HepG2 (cell line): ENCODE measurements at regions not wholly inside any gene's neighbourhood (a gene's known extent, or its start where the extent isn't known, plus 50 kb on each side); places are given as distances from the start of the nearest gene placed in this dataset.

Source experiments
- ATAC-seq: fragments of 200-7000 bp; cut with Tn5 transposase; 3 replicates; pipeline ENCODE4 v1.9.1; 2020; ENCODE audit warnings: mild to moderate bottlenecking, moderate library complexity
- BruUV-seq: library from RNA; stranded (reverse); fragments of 400-500 nt; replicated peaks from 2 replicates; lab custom pipeline; 2021; lab: Mats Ljungman, UMichigan
- CTCF ChIA-PET: fragments of 300-600 bp; formaldehyde crosslinking; extraction: SDS; loops from one replicate; lab custom pipeline; 2021; ENCODE audit warnings: low total read pairs, inconsistent platforms, low intra/inter-chr PET ratio; lab: Yijun Ruan, JAX
- POLR2A ChIA-PET: fragments of 350-600 bp; sonication (Branson Sonifier 250); formaldehyde crosslinking; loops from one replicate; lab custom pipeline; 2020; ENCODE audit warnings: antibody characterized with exemption, inconsistent platforms; lab: Yijun Ruan, JAX
- DNase-seq: peaks from one replicate; pipeline ENCODE4 v3.0.0-alpha.2; 2015; ENCODE audit warnings: low spot score
- FAIRE-seq: peaks from 3 replicates; lab custom pipeline; 2011; peaks lifted over from hg19 to GRCh38; lab: Jason Lieb, UNC
- H2AFZ ChIP-seq: one replicate; pipeline ENCODE4 v1.6.1; 2011; ENCODE audit warnings: low read length, inconsistent platforms
- H3K27ac ChIP-seq: fragments of 300-600 bp; 3 replicates; pipeline ENCODE4 v1.8.0; 2011; ENCODE audit warnings: mixed run types, mild to moderate bottlenecking, mixed read lengths, low read length, inconsistent platforms; ENCODE audit not compliant: insufficient read depth; ENCODE audit errors: extremely low read length
- H3K27me3 ChIP-seq, 2 experiments: fragments of 200-600 bp in 1 of 2; 2 replicates in 1 of 2; 3 replicates in 1 of 2; pipeline versions ENCODE4 v1.6.0 to v1.8.0; 2011; ENCODE audit warnings: low read length in 2 of 2, mild to moderate bottlenecking in 2 of 2, moderate library complexity in 2 of 2, inconsistent platforms in 1 of 2; ENCODE audit not compliant: insufficient read depth in 2 of 2, control insufficient read depth in 1 of 2
- H3K36me3 ChIP-seq, 2 experiments: fragments of 200-600 bp in 1 of 2; replicated peaks in 1 of 2; 2 replicates in 1 of 2; 3 replicates in 1 of 2; pipeline versions ENCODE4 v1.5.1 to v1.8.0; 2011; ENCODE audit warnings: low read length in 2 of 2, inconsistent platforms in 1 of 2; ENCODE audit not compliant: insufficient read depth in 2 of 2, control insufficient read depth in 1 of 2
- H3K4me1 ChIP-seq: 2 replicates; pipeline ENCODE4 v1.5.1; 2012; ENCODE audit warnings: low read length, inconsistent platforms; ENCODE audit not compliant: insufficient read depth
- H3K4me2 ChIP-seq: 2 replicates; pipeline ENCODE4 v1.6.0; 2011; ENCODE audit warnings: low read depth, low read length, inconsistent platforms
- H3K4me3 ChIP-seq, 3 experiments: fragments of 200-600 bp in 1 of 3; sonication (generic), shearing (Covaris generic) in 1 of 3; replicated peaks in 1 of 3; 2 replicates each; pipeline ENCODE4 v1.5.1; 2011 to 2016; ENCODE audit warnings: low read length in 3 of 3, inconsistent platforms in 2 of 3, low read depth in 2 of 3, mild to moderate bottlenecking in 2 of 3, control low read depth in 1 of 3, mixed read lengths in 1 of 3; ENCODE audit not compliant: insufficient read depth in 1 of 3
- H3K79me2 ChIP-seq: one replicate; pipeline ENCODE4 v1.6.1; 2011; ENCODE audit warnings: low read length, inconsistent platforms; ENCODE audit not compliant: insufficient read depth
- H3K9ac ChIP-seq: 2 replicates; pipeline ENCODE4 v1.6.0; 2011; ENCODE audit warnings: mild to moderate bottlenecking, low read depth, low read length, inconsistent platforms; ENCODE audit not compliant: insufficient read depth
- H3K9me3 ChIP-seq: 2 replicates; pipeline ENCODE4 v1.5.1; 2012; ENCODE audit warnings: mild to moderate bottlenecking, low read length
- H4K20me1 ChIP-seq: 2 replicates; pipeline ENCODE4 v1.6.0; 2011; ENCODE audit warnings: inconsistent platforms, mild to moderate bottlenecking, low read length, moderate library complexity; ENCODE audit not compliant: insufficient read depth
- FOXK2 ChIP-seq: fragments of 450-650 bp; IDR thresholded peaks from 2 replicates; pipeline ENCODE4 v1.6.1; 2016
- HNRNPLL ChIP-seq: fragments of 200-400 bp; formaldehyde crosslinking; IDR thresholded peaks from 2 replicates; pipeline ENCODE4 v1.6.1; 2017; ENCODE audit warnings: mild to moderate bottlenecking, low read depth, low read length; ENCODE audit not compliant: poor library complexity, severe bottlenecking
- NFRKB ChIP-seq: fragments of 450-650 bp; IDR thresholded peaks from 2 replicates; pipeline ENCODE4 v1.6.1; 2017
- PRMT3 ChIP-seq: sonication (generic); formaldehyde crosslinking; IDR thresholded peaks from 2 replicates; pipeline ENCODE4 v1.8.1; 2022; ENCODE audit warnings: low read depth, mild to moderate bottlenecking, moderate library complexity, missing genetic modification reagents, borderline replicate concordance
- TEF ChIP-seq: sonication (generic); formaldehyde crosslinking; IDR thresholded peaks from 2 replicates; pipeline ENCODE4 v1.5.0; 2020; ENCODE audit warnings: missing genetic modification reagents
- ZNF691 ChIP-seq: sonication (generic); formaldehyde crosslinking; IDR thresholded peaks from 2 replicates; pipeline ENCODE4 v1.4.0; 2020; ENCODE audit warnings: missing genetic modification reagents, low read depth, mild to moderate bottlenecking, borderline replicate concordance
- ZNF7 ChIP-seq: IDR thresholded peaks from 2 replicates; pipeline ENCODE4 v1.6.1; 2016; ENCODE audit warnings: missing biosample characterization, missing genetic modification reagents
- ZNF709 ChIP-seq: sonication (generic); formaldehyde crosslinking; IDR thresholded peaks from 2 replicates; pipeline ENCODE4 v1.5.0; 2020; ENCODE audit warnings: mild to moderate bottlenecking, missing genetic modification reagents
- ZNF747 ChIP-seq: sonication (generic); formaldehyde crosslinking; IDR thresholded peaks from 2 replicates; pipeline ENCODE4 v1.8.1; 2023; ENCODE audit warnings: missing genetic modification reagents, mild to moderate bottlenecking, borderline replicate concordance
- WGBS: methylation state at CpG from one replicate; pipeline ENCODE4 v1.1.6; 2017; ENCODE audit warnings: low lambda C conversion rate; 5-methylcytosine and 5-hydroxymethylcytosine counted together
- in situ Hi-C: cut with HindIII; loops from 2 replicates; pipeline ENCODE4 v1.10.0; 2017; ENCODE audit warnings: low pct_unique_long_range_greater_than_20kb; ENCODE audit not compliant: extremely low pct_ligation_motif_present
- intact Hi-C: fragments of 100-400 bp; cut with micrococcal nuclease; formaldehyde crosslinking; loops from one replicate; pipeline ENCODE4 v1.10.0; 2022; ENCODE audit not compliant: unreplicated experiment
- TF ChIP-seq, protein P1 (sequence below): sonication (generic); formaldehyde crosslinking; IDR thresholded peaks from 2 replicates; pipeline ENCODE4 v1.4.0; 2020; ENCODE audit warnings: mild to moderate bottlenecking, missing genetic modification reagents
- TF ChIP-seq, protein P2 (sequence below): sonication (generic); formaldehyde crosslinking; IDR thresholded peaks from 2 replicates; pipeline ENCODE4 v1.4.0; 2020; ENCODE audit warnings: missing genetic modification reagents

- Histone ChIP-seq H2AFZ (no peak overlapping the region), H3K4me2 (no peak overlapping the region), H3K9me3 (no peaks in the 10 kb centered on the region), H3K36me3 (no peaks in the 10 kb centered on the region), H3K27ac (no peak overlapping the region), H3K4me3 (no peak overlapping the region), H3K4me1 (no peaks in the 10 kb centered on the region), H4K20me1 (no peaks in the 10 kb centered on the region), H3K27me3 (peaks cover 0 to 3% of the 10 kb centered on the region in 2 experiments; a peak in 1 of 5 replicates), H3K9ac (no peak overlapping the region), H3K79me2 (no peaks in the 10 kb centered on the region)
- ChIA-PET CTCF (no interaction called here), POLR2A (no interaction called here)
- in situ Hi-C loops = no loop called here
- TF ChIP-seq NFRKB (no peak), FOXK2 (no peak)
- TF ChIP-seq, protein P1, sequence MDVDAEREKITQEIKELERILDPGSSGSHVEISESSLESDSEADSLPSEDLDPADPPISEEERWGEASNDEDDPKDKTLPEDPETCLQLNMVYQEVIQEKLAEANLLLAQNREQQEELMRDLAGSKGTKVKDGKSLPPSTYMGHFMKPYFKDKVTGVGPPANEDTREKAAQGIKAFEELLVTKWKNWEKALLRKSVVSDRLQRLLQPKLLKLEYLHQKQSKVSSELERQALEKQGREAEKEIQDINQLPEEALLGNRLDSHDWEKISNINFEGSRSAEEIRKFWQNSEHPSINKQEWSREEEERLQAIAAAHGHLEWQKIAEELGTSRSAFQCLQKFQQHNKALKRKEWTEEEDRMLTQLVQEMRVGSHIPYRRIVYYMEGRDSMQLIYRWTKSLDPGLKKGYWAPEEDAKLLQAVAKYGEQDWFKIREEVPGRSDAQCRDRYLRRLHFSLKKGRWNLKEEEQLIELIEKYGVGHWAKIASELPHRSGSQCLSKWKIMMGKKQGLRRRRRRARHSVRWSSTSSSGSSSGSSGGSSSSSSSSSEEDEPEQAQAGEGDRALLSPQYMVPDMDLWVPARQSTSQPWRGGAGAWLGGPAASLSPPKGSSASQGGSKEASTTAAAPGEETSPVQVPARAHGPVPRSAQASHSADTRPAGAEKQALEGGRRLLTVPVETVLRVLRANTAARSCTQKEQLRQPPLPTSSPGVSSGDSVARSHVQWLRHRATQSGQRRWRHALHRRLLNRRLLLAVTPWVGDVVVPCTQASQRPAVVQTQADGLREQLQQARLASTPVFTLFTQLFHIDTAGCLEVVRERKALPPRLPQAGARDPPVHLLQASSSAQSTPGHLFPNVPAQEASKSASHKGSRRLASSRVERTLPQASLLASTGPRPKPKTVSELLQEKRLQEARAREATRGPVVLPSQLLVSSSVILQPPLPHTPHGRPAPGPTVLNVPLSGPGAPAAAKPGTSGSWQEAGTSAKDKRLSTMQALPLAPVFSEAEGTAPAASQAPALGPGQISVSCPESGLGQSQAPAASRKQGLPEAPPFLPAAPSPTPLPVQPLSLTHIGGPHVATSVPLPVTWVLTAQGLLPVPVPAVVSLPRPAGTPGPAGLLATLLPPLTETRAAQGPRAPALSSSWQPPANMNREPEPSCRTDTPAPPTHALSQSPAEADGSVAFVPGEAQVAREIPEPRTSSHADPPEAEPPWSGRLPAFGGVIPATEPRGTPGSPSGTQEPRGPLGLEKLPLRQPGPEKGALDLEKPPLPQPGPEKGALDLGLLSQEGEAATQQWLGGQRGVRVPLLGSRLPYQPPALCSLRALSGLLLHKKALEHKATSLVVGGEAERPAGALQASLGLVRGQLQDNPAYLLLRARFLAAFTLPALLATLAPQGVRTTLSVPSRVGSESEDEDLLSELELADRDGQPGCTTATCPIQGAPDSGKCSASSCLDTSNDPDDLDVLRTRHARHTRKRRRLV = no peak
- intact Hi-C loops = no loop called here
- ATAC-seq = no peak
- BruUV-seq = no TSS peak
- FAIRE-seq = no peak
- no peak for DNase-seq
Observed at GRCh38 chr12:115666168-115666567, 611.3 kb downstream of the MED13L start.

DNA sequence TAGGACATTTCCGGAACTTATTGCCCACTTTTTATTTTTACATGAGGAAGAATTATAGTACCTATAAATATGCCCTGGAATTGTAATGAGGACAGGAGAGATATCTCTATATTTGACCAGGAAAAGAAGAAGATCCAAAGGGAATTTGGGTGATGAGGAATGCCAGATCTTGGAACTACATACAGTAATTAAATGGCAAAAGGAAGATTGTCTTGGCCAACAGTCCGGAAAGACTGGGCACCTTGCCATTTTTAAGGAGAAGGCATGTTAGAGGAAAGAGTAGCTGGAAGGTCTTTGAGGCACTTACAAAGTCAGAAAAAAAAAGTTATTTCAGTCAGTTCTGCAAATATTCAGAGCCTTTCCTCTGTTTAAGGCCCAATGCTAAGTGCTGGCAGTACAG lies 616.4 kb downstream of the MED13L start:
- H3K79me2 ChIP-seq = no peaks in the 10 kb centered on the region
- no peaks in the 10 kb centered on the region for H3K36me3 ChIP-seq
- POLR2A ChIA-PET = no interaction called here
- H3K4me1 ChIP-seq = no peaks in the 10 kb centered on the region
- no peak overlapping the region for H2AFZ ChIP-seq
- H3K9ac ChIP-seq = no peak overlapping the region
- DNase-seq = no peak
- 50% methylated on average over 2 of the region's 2 CpGs for WGBS
- no peak for FAIRE-seq
- intact Hi-C loops = no loop called here
- no peaks in the 10 kb centered on the region for H3K9me3 ChIP-seq
- CTCF ChIA-PET = no interaction called here
- no peak overlapping the region for H3K4me2 ChIP-seq
- BruUV-seq = no TSS peak
- H3K27ac ChIP-seq = no peak overlapping the region
- in situ Hi-C loops = no loop called here
- no peaks in the 10 kb centered on the region; a peak in 1 of 5 replicates for H3K27me3 ChIP-seq
- ATAC-seq = no peak
- H4K20me1 ChIP-seq = no peaks in the 10 kb centered on the region
- H3K4me3 ChIP-seq = no peak overlapping the region
- TF ChIP-seq PRMT3 (CRISPR knock-in tag) (no peak), TEF (CRISPR knock-in tag) (no peak), ZNF747 (CRISPR knock-in tag) (no peak), ZNF7 (CRISPR knock-in tag) (no peak), HNRNPLL (no peak), ZNF709 (CRISPR knock-in tag) (no peak), ZNF691 (CRISPR knock-in tag) (no peak)
- TF ChIP-seq, protein P2, sequence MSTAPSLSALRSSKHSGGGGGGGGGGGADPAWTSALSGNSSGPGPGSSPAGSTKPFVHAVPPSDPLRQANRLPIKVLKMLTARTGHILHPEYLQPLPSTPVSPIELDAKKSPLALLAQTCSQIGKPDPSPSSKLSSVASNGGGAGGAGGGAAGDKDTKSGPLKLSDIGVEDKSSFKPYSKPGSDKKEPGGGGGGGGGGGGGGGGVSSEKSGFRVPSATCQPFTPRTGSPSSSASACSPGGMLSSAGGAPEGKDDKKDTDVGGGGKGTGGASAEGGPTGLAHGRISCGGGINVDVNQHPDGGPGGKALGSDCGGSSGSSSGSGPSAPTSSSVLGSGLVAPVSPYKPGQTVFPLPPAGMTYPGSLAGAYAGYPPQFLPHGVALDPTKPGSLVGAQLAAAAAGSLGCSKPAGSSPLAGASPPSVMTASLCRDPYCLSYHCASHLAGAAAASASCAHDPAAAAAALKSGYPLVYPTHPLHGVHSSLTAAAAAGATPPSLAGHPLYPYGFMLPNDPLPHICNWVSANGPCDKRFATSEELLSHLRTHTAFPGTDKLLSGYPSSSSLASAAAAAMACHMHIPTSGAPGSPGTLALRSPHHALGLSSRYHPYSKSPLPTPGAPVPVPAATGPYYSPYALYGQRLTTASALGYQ = no peak
